Skeletal muscle satellite cell (primary cell): ENCODE measurements at regions not wholly inside any gene's neighbourhood (a gene's known extent, or its start where the extent isn't known, plus 50 kb on each side); places are given as distances from the start of the nearest gene placed in this dataset.

Source experiments
- H3K27me3 ChIP-seq: 2 replicates; pipeline ENCODE4 v1.7.0; 2013; ENCODE audit warnings: low read length; ENCODE audit not compliant: control insufficient read depth, insufficient read depth
- H3K36me3 ChIP-seq: 2 replicates; pipeline ENCODE4 v1.7.0; 2013; ENCODE audit warnings: mild to moderate bottlenecking, control low read depth, low read length; ENCODE audit not compliant: insufficient read depth
- H3K4me1 ChIP-seq: 2 replicates; pipeline ENCODE4 v1.7.0; 2013; ENCODE audit warnings: low read length; ENCODE audit not compliant: control insufficient read depth, insufficient read depth
- H3K4me2 ChIP-seq: 2 replicates; pipeline ENCODE4 v1.7.0; 2013; ENCODE audit warnings: mild to moderate bottlenecking, low read length
- H3K4me3 ChIP-seq: 2 replicates; pipeline ENCODE4 v1.7.0; 2013; ENCODE audit warnings: low read length
- H3K9ac ChIP-seq: 2 replicates; pipeline ENCODE4 v1.7.0; 2013; ENCODE audit warnings: mild to moderate bottlenecking, low read depth, low read length, moderate library complexity
- H3K9me3 ChIP-seq: replicated peaks from 2 replicates; pipeline ENCODE4 v1.7.0; 2013; ENCODE audit warnings: mild to moderate bottlenecking, control low read depth, low read length

- Histone ChIP-seq H3K9ac (no peak overlapping the region), H3K9me3 (no peaks in the 10 kb centered on the region), H3K27me3 (no peaks in the 10 kb centered on the region), H3K36me3 (no peaks in the 10 kb centered on the region), H3K4me1 (no peaks in the 10 kb centered on the region), H3K4me3 (no peak overlapping the region), H3K4me2 (no peak overlapping the region)
Observed at GRCh38 chr13:109897988-109898624, 111.7 kb upstream of the IRS2 start.

GRCh38 chr13:109892101-109892500 is 105.7 kb upstream of the IRS2 start:
- H3K36me3 ChIP-seq, result no peaks in the 10 kb centered on the region
- no peak overlapping the region for H3K4me3 ChIP-seq
- H3K4me2 ChIP-seq, result no peak overlapping the region
- no peak overlapping the region for H3K9ac ChIP-seq
- H3K4me1 ChIP-seq, result no peaks in the 10 kb centered on the region
- H3K9me3 ChIP-seq, result no peaks in the 10 kb centered on the region
- H3K27me3 ChIP-seq, result no peaks in the 10 kb centered on the region

- H3K9ac ChIP-seq, result no peak overlapping the region
- no peak overlapping the region for H3K4me3 ChIP-seq
- no peak overlapping the region for H3K4me2 ChIP-seq
- no peaks in the 10 kb centered on the region for H3K4me1 ChIP-seq
- H3K36me3 ChIP-seq, result no peaks in the 10 kb centered on the region
- H3K9me3 ChIP-seq, result no peaks in the 10 kb centered on the region
- H3K27me3 ChIP-seq, result no peaks in the 10 kb centered on the region
Observed at GRCh38 chr13:109885235-109885634, 98.9 kb upstream of the IRS2 start.

- H3K4me1 ChIP-seq, result no peaks in the 10 kb centered on the region
- no peak overlapping the region for H3K9ac ChIP-seq
- no peak overlapping the region for H3K4me2 ChIP-seq
- H3K27me3 ChIP-seq, result no peaks in the 10 kb centered on the region
- no peak overlapping the region for H3K4me3 ChIP-seq
- H3K9me3 ChIP-seq, result no peaks in the 10 kb centered on the region
- no peaks in the 10 kb centered on the region for H3K36me3 ChIP-seq
Observed at GRCh38 chr13:109884462-109884861, 98.1 kb upstream of the IRS2 start.

GRCh38 chr13:109883181-109884180 is 97.1 kb upstream of the IRS2 start:
- Histone ChIP-seq H3K4me3 (no peak overlapping the region), H3K9me3 (no peaks in the 10 kb centered on the region), H3K9ac (no peak overlapping the region), H3K36me3 (no peaks in the 10 kb centered on the region), H3K27me3 (no peaks in the 10 kb centered on the region), H3K4me2 (no peak overlapping the region), H3K4me1 (no peaks in the 10 kb centered on the region)

- H3K9me3 ChIP-seq, result no peaks in the 10 kb centered on the region
- H3K4me2 ChIP-seq, result no peak overlapping the region
- no peaks in the 10 kb centered on the region for H3K36me3 ChIP-seq
- H3K4me3 ChIP-seq, result no peak overlapping the region
- H3K4me1 ChIP-seq, result no peaks in the 10 kb centered on the region
- no peaks in the 10 kb centered on the region for H3K27me3 ChIP-seq
- H3K9ac ChIP-seq, result no peak overlapping the region
Observed at GRCh38 chr13:109881961-109882558, 95.7 kb upstream of the IRS2 start.

- H3K4me1 ChIP-seq, result no peaks in the 10 kb centered on the region
Observed at GRCh38 chr13:109881347-109881725, 95.0 kb upstream of the IRS2 start.

GRCh38 chr13:109880371-109881346 is 94.3 kb upstream of the IRS2 start:
- Histone ChIP-seq H3K4me1 (peaks cover 6% of the 10 kb centered on the region), H3K4me2 (no peak overlapping the region), H3K36me3 (no peaks in the 10 kb centered on the region), H3K4me3 (no peak overlapping the region), H3K9me3 (no peaks in the 10 kb centered on the region), H3K9ac (no peak overlapping the region), H3K27me3 (no peaks in the 10 kb centered on the region)

More at GRCh38 chr13:109881347-109881725, 95.0 kb upstream of the IRS2 start:
- Histone ChIP-seq H3K4me3 (no peak overlapping the region), H3K27me3 (no peaks in the 10 kb centered on the region), H3K4me2 (no peak overlapping the region), H3K36me3 (no peaks in the 10 kb centered on the region), H3K9ac (no peak overlapping the region), H3K9me3 (no peaks in the 10 kb centered on the region)

GRCh38 chr13:109879338-109879737 is 93.0 kb upstream of the IRS2 start:
- Histone ChIP-seq H3K9ac (no peak overlapping the region), H3K27me3 (no peaks in the 10 kb centered on the region), H3K4me2 (no peak overlapping the region), H3K4me3 (no peak overlapping the region), H3K36me3 (no peaks in the 10 kb centered on the region), H3K9me3 (no peaks in the 10 kb centered on the region), H3K4me1 (peaks cover 19% of the 10 kb centered on the region)

- H3K9ac ChIP-seq, result no peak overlapping the region
- no peak overlapping the region for H3K4me3 ChIP-seq
- H3K4me2 ChIP-seq, result no peak overlapping the region
- no peaks in the 10 kb centered on the region for H3K27me3 ChIP-seq
- no peaks in the 10 kb centered on the region for H3K9me3 ChIP-seq
- H3K4me1 ChIP-seq, result peaks cover 34% of the 10 kb centered on the region
- H3K36me3 ChIP-seq, result no peaks in the 10 kb centered on the region
Observed at GRCh38 chr13:109877809-109878208, 91.4 kb upstream of the IRS2 start.

GRCh38 chr13:109875746-109876145 is 89.4 kb upstream of the IRS2 start:
- Histone ChIP-seq H3K27me3 (no peaks in the 10 kb centered on the region), H3K9me3 (no peaks in the 10 kb centered on the region), H3K4me3 (no peak overlapping the region), H3K4me2 (peak overlapping the region; percentile 66), H3K36me3 (no peaks in the 10 kb centered on the region), H3K9ac (peak overlapping the region; percentile 3), H3K4me1 (peaks cover 43% of the 10 kb centered on the region)
